BJ (cell line): ENCODE measurements at regions not wholly inside any gene's neighbourhood (a gene's known extent, or its start where the extent isn't known, plus 50 kb on each side); places are given as distances from the start of the nearest gene placed in this dataset.

Experiments used
- CTCF ChIA-PET: fragments of 350-600 bp; formaldehyde crosslinking; extraction: SDS; loops from one replicate; lab custom pipeline; 2021; ENCODE audit warnings: antibody characterized with exemption, inconsistent platforms; lab: Yijun Ruan, JAX
- POLR2A ChIA-PET: fragments of 300-600 bp; sonication (Branson Sonifier 250); formaldehyde crosslinking; extraction: SDS; loops from one replicate; lab custom pipeline; 2021; ENCODE audit warnings: antibody characterized with exemption; lab: Charles Lee
- DNase-seq: peaks from one replicate; pipeline ENCODE4 v3.0.0-alpha.2; 2011; ENCODE audit warnings: low read depth
- H3K27me3 ChIP-seq: 2 replicates; pipeline ENCODE4 v1.6.0; 2011; ENCODE audit warnings: low read length; ENCODE audit not compliant: control insufficient read depth, insufficient read depth
- H3K36me3 ChIP-seq: 2 replicates; pipeline ENCODE4 v1.5.1; 2011; ENCODE audit warnings: low read length; ENCODE audit not compliant: control insufficient read depth, insufficient read depth
- H3K4me3 ChIP-seq: 2 replicates; pipeline ENCODE4 v1.5.1; 2011; ENCODE audit warnings: low read depth, mild to moderate bottlenecking, control low read depth, low read length
- TF ChIP-seq, protein P1 (sequence below): IDR thresholded peaks from 2 replicates; pipeline ENCODE4 v1.5.1; 2011; ENCODE audit warnings: low read depth, mild to moderate bottlenecking, control low read depth, inconsistent platforms, low read length, moderate library complexity; ENCODE audit not compliant: insufficient read depth

DNA sequence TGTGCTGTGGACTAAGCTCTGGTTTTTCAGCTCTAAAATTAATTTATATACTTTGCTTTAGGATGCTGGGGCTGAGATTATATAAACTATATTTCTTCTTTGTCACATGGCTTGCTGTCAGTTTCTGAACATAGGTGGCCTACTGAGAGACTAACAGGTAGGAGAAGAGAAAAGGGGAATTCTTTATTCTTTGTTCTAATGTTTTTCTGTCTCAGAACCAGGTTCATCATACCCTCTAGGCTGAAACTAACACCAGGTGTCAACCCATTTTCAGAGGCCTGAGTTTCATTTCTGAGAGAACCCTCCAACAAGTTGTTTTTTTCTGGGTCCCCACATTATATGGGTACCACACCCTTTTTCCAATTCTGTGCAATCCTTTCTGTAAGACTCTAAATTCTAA, 843.6 kb downstream of the TRIB2 start:
- CTCF ChIA-PET = no interaction called here

DNA sequence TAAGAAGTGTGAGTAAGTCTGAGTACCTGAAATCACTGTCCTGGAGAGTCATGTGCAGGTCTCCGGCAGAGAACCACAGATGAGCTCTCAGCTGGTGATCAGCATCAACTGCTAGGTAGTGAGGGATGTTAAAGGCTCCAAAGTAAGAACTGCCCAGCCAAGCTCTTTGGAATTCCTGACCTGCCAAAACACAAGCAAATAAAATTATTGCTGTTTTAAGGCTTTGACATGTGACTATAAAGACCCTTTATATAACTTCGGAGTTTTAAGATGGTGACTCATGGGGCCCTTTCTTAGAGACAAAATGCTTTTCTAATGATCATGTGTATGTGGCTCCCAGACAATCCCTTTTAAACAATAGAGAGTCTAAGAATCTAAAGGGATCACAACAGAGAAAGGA, 855.7 kb downstream of the TRIB2 start:
- TF ChIP-seq, protein P1, sequence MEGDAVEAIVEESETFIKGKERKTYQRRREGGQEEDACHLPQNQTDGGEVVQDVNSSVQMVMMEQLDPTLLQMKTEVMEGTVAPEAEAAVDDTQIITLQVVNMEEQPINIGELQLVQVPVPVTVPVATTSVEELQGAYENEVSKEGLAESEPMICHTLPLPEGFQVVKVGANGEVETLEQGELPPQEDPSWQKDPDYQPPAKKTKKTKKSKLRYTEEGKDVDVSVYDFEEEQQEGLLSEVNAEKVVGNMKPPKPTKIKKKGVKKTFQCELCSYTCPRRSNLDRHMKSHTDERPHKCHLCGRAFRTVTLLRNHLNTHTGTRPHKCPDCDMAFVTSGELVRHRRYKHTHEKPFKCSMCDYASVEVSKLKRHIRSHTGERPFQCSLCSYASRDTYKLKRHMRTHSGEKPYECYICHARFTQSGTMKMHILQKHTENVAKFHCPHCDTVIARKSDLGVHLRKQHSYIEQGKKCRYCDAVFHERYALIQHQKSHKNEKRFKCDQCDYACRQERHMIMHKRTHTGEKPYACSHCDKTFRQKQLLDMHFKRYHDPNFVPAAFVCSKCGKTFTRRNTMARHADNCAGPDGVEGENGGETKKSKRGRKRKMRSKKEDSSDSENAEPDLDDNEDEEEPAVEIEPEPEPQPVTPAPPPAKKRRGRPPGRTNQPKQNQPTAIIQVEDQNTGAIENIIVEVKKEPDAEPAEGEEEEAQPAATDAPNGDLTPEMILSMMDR = no peak
- ChIA-PET POLR2A (no interaction called here), CTCF (no interaction called here)
- DNase-seq = no peak
- Histone ChIP-seq H3K4me3 (no peak overlapping the region), H3K27me3 (no peaks in the 10 kb centered on the region), H3K36me3 (no peaks in the 10 kb centered on the region)

More for the DNA sequence above, 843.6 kb downstream of the TRIB2 start:
- TF ChIP-seq, protein P1 = no peak
- no peak overlapping the region for H3K4me3 ChIP-seq
- POLR2A ChIA-PET = no interaction called here
- H3K27me3 ChIP-seq = no peaks in the 10 kb centered on the region
- H3K36me3 ChIP-seq = no peaks in the 10 kb centered on the region
- no peak for DNase-seq

DNA sequence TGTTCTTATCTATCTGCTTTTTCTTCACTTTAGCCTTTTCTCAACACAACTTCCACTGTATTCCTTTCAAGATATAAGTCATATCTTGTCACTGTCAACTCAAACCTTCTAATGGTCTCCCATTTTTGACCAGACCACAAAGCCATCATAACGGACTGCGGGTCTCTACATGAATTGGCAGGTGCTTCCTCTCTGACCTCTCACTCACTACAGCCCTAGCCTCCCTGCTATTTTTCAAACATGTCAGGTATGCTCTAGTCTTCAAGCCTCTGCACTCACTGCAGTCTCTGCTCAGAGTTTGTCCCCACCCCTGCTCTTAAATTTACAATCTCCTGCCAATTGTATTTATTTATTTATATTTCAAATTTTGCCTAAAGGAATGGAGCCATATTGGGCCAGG, 858.1 kb downstream of the TRIB2 start:
- Histone ChIP-seq H3K4me3 (no peak overlapping the region), H3K27me3 (no peaks in the 10 kb centered on the region), H3K36me3 (no peaks in the 10 kb centered on the region)
- ChIA-PET POLR2A (no interaction called here), CTCF (no interaction called here)
- TF ChIP-seq, protein P1 = no peak
- DNase-seq = no peak

DNA sequence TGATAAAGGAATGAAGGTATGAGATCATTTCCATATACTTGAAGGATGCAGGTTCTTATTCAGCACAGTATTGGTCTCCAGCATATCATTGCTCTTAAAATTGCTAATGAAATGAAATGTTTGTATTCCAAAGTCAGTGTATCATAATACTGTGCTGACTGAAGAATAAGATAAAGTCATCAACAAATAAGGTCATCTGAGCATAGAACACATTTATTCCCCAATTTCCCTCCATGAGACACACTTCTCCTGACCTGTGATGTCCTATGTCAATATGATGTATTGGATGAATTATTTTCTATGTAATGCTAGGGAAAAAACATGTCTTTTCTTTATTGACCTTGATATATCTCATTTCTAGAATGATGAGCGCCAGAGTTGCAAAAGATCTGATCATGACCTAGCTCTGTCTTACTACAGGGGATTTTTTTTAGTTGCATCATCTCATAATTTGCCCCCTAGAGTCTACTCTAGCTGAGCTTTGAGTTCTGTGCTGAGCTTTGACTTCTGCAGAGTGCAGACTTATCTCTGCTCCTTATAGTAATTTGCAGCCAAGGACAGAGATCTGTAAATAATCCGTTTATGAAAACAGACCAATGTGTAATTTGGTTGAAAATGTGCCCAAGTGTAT, 859.8 kb downstream of the TRIB2 start:
- H3K36me3 ChIP-seq = no peaks in the 10 kb centered on the region
- CTCF ChIA-PET = no interaction called here
- no peak overlapping the region for H3K4me3 ChIP-seq
- H3K27me3 ChIP-seq = no peaks in the 10 kb centered on the region
- POLR2A ChIA-PET = no interaction called here
- TF ChIP-seq, protein P1 = no peak
- DNase-seq = no peak

DNA sequence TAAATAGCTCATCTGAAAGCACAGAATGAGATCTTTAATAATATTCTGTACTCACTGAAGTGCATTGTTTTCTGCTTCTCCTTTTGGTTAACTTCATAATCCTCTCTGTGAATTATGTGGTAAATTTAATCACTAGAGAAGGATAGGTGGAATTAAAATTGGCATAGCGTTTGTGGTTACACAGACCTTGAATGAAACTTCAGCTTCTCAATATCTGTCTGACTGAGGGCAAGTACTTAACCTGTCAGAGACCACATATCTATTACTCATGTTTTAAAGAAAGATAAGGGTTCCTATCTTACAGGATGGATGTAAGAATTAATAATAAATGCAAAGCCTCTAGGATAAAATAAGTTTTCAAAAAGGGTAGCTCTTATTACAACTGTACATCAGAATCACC, 861.8 kb downstream of the TRIB2 start:
- Histone ChIP-seq H3K4me3 (no peak overlapping the region), H3K27me3 (no peaks in the 10 kb centered on the region), H3K36me3 (no peaks in the 10 kb centered on the region)
- DNase-seq = no peak
- CTCF ChIA-PET = no interaction called here
- TF ChIP-seq, protein P1 = no peak
- POLR2A ChIA-PET = no interaction called here
